ENCODE measurements at regions not wholly inside any gene's neighbourhood (a gene's known extent, or its start where the extent isn't known, plus 50 kb on each side); places are given as distances from the start of the nearest gene placed in this dataset.
"Not testable (repeated sequence)": the region's sequence is repeated elsewhere in the genome, so short reads cannot be mapped to it uniquely, and the experiment has no call there.

DNA sequence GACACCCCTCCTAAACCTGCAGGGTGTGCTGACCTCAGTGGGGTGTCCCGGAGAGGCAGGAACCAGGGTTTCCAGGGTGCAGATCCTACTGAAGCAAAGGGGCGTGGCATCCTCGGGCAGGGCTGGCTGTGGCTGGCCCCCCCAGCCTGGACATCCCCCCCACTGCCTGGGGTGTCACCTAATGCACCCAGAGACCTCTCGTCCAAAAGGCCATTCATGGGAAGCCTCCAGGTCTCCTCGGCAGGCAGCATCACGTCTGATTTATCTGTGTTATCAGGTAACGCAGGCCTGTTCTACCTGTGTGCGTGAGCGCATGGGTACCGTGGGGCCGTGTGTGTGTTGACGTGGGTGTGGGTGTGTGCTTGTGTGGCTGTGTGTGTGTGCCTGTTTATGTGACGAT, 210.0 kb downstream of the SHOX start:
- Histone ChIP-seq H4K20me1 (ENCODE audit: control insufficient read depth, insufficient read depth, low read length, poor library complexity, severe bottlenecking) (no peaks in the 10 kb centered on the region), H3K4me3 (ENCODE audit: control extremely low read depth in 1 of 5, extremely low read depth in 1 of 5, insufficient read depth in 1 of 5, low read depth in 2 of 5, low read length in 4 of 5) (no peak overlapping the region), H3K4me1 (ENCODE audit: control insufficient read depth in 2 of 2, insufficient read depth in 2 of 2, low read length in 2 of 2) (no peaks in the 10 kb centered on the region), H3K9ac (ENCODE audit: low read length) (no peak overlapping the region), H3K9me3 (ENCODE audit: control extremely low read depth in 1 of 3, control insufficient read depth in 2 of 3, insufficient read depth in 1 of 3, low read length in 2 of 3) (peaks cover 0 to 16% (median 13%) of the 10 kb centered on the region in 3 donors), H3K27me3 (replicated peaks in 1 of 4; ENCODE audit: control extremely low read depth in 1 of 4, control insufficient read depth in 3 of 4, insufficient read depth in 4 of 4, low read length in 3 of 4) (no peaks in the 10 kb centered on the region), H3K4me2 (replicated peaks; ENCODE audit: low read depth, low read length, poor library complexity, severe bottlenecking) (no peak overlapping the region), H3K79me2 (ENCODE audit: control insufficient read depth, insufficient read depth, low read length) (no peaks in the 10 kb centered on the region), H2AFZ (ENCODE audit: insufficient read depth, low read depth, low read length, poor library complexity, severe bottlenecking) (no peak overlapping the region), H3K27ac (ENCODE audit: low read length in 2 of 2) (no peak overlapping the region), H3K36me3 (replicated peaks in 1 of 2; ENCODE audit: control extremely low read depth in 1 of 2, control insufficient read depth in 1 of 2, extremely low read depth in 1 of 2, insufficient read depth in 2 of 2, low read length in 1 of 2) (no peaks in the 10 kb centered on the region)
- no peak for TF ChIP-seq EZH2 (IDR thresholded peaks at IDR 0.05; ENCODE audit: borderline replicate concordance, insufficient read depth, low read depth, low read length, poor library complexity, severe bottlenecking)
- TF ChIP-seq, protein P1, sequence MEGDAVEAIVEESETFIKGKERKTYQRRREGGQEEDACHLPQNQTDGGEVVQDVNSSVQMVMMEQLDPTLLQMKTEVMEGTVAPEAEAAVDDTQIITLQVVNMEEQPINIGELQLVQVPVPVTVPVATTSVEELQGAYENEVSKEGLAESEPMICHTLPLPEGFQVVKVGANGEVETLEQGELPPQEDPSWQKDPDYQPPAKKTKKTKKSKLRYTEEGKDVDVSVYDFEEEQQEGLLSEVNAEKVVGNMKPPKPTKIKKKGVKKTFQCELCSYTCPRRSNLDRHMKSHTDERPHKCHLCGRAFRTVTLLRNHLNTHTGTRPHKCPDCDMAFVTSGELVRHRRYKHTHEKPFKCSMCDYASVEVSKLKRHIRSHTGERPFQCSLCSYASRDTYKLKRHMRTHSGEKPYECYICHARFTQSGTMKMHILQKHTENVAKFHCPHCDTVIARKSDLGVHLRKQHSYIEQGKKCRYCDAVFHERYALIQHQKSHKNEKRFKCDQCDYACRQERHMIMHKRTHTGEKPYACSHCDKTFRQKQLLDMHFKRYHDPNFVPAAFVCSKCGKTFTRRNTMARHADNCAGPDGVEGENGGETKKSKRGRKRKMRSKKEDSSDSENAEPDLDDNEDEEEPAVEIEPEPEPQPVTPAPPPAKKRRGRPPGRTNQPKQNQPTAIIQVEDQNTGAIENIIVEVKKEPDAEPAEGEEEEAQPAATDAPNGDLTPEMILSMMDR (IDR thresholded peaks at IDR 0.05): no peak
- intact Hi-C loops (cut with micrococcal nuclease): no loop called here
- Mint-ChIP-seq H3K4me1 (no peaks in the 10 kb centered on the region), H3K4me3 (no peak overlapping the region), H3K27ac (no peak overlapping the region), H3K9me3 (ENCODE audit: insufficient read depth) (peaks cover 4% of the 10 kb centered on the region), H3K27me3 (no peaks in the 10 kb centered on the region)
- CTCF ChIA-PET: no interaction called here
- POLR2A ChIA-PET: no interaction called here
- ATAC-seq (ENCODE audit: low read depth) (no peak), DNase-seq (no peak)
- WGBS (ENCODE audit: insufficient coverage): 81% methylated on average over 13 of the region's 13 CpGs

DNA sequence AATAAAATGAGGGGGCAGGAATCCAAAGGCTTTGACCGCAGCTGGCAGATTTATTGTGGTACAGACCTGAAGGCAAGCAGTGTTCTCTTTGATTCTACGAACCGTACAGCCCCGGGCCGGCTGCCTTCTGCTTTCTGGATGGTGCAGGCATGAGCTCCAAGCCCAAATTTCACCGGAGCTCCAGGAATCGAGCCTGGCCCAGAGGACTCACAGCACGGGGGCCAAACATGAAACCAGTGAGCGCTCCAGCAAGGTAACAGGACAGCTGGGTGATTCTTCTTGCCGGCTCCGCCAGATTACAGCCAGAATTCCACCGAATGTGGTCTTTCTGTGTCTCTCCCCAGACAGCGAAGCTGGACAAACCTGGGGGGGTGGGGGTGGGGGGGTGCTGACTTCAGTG, 208.1 kb downstream of the SHOX start:
- H3K27ac Mint-ChIP-seq; H2AFZ ChIP-seq (ENCODE audit: insufficient read depth, low read depth, low read length, poor library complexity, severe bottlenecking); H3K36me3 ChIP-seq (replicated peaks in 1 of 2; ENCODE audit: control extremely low read depth in 1 of 2, control insufficient read depth in 1 of 2, extremely low read depth in 1 of 2, insufficient read depth in 2 of 2, low read length in 1 of 2); POLR2A ChIA-PET; H3K27me3 Mint-ChIP-seq; H3K79me2 ChIP-seq (ENCODE audit: control insufficient read depth, insufficient read depth, low read length); H3K4me1 Mint-ChIP-seq; CTCF ChIA-PET; H3K27ac ChIP-seq (ENCODE audit: low read length in 2 of 2); DNase-seq; H3K9ac ChIP-seq (ENCODE audit: low read length); ATAC-seq (ENCODE audit: low read depth); H3K4me3 Mint-ChIP-seq; intact Hi-C loops (cut with micrococcal nuclease); H3K27me3 ChIP-seq (replicated peaks in 1 of 4; ENCODE audit: control extremely low read depth in 1 of 4, control insufficient read depth in 3 of 4, insufficient read depth in 4 of 4, low read length in 3 of 4); H3K4me2 ChIP-seq (replicated peaks; ENCODE audit: low read depth, low read length, poor library complexity, severe bottlenecking); H3K4me1 ChIP-seq (ENCODE audit: control insufficient read depth in 2 of 2, insufficient read depth in 2 of 2, low read length in 2 of 2); H3K9me3 Mint-ChIP-seq (ENCODE audit: insufficient read depth); H4K20me1 ChIP-seq (ENCODE audit: control insufficient read depth, insufficient read depth, low read length, poor library complexity, severe bottlenecking); H3K4me3 ChIP-seq (ENCODE audit: control extremely low read depth in 1 of 5, extremely low read depth in 1 of 5, insufficient read depth in 1 of 5, low read depth in 2 of 5, low read length in 4 of 5): not testable (repeated sequence)
- H3K9me3 ChIP-seq (ENCODE audit: control extremely low read depth in 1 of 3, control insufficient read depth in 2 of 3, insufficient read depth in 1 of 3, low read length in 2 of 3): peaks cover 0 to 16% (median 16%) of the 10 kb centered on the region in 3 donors
- WGBS (ENCODE audit: insufficient coverage): 69% methylated on average over 13 of the region's 13 CpGs

DNA sequence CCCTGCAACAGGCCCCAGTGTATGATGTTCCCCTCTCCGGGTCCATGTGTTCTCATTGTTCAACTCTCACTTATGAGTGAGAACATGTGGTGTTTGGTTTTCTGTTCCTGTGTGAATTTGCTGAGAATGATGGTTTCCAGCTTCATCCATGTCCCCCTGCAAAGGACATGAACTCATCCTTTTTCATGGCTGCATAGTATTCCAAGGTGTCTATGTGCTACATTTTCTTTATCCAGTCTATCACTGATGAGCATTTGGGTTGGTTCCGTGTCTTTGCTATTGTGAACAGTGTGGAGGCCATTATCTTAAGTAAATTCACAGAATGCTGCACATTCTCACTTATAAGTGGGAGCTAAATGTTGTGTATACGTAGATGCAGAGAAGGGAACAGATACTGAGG, 205.3 kb downstream of the SHOX start:
- WGBS (ENCODE audit: insufficient coverage): no CpG with 5 or more reads among the region's 3 CpGs

More for the DNA sequence above, 205.3 kb downstream of the SHOX start:
- H3K36me3 ChIP-seq (replicated peaks in 1 of 2; ENCODE audit: control extremely low read depth in 1 of 2, control insufficient read depth in 1 of 2, extremely low read depth in 1 of 2, insufficient read depth in 2 of 2, low read length in 1 of 2); H3K4me1 Mint-ChIP-seq; H3K27ac Mint-ChIP-seq; H3K4me2 ChIP-seq (replicated peaks; ENCODE audit: low read depth, low read length, poor library complexity, severe bottlenecking); H3K79me2 ChIP-seq (ENCODE audit: control insufficient read depth, insufficient read depth, low read length); H3K9me3 Mint-ChIP-seq (ENCODE audit: insufficient read depth); H3K4me3 Mint-ChIP-seq; DNase-seq; ATAC-seq (ENCODE audit: low read depth); H3K27me3 Mint-ChIP-seq; CTCF ChIA-PET; H3K9ac ChIP-seq (ENCODE audit: low read length); H3K4me1 ChIP-seq (ENCODE audit: control insufficient read depth in 2 of 2, insufficient read depth in 2 of 2, low read length in 2 of 2); H4K20me1 ChIP-seq (ENCODE audit: control insufficient read depth, insufficient read depth, low read length, poor library complexity, severe bottlenecking); H2AFZ ChIP-seq (ENCODE audit: insufficient read depth, low read depth, low read length, poor library complexity, severe bottlenecking); POLR2A ChIA-PET; intact Hi-C loops (cut with micrococcal nuclease); H3K27ac ChIP-seq (ENCODE audit: low read length in 2 of 2); H3K4me3 ChIP-seq (ENCODE audit: control extremely low read depth in 1 of 5, extremely low read depth in 1 of 5, insufficient read depth in 1 of 5, low read depth in 2 of 5, low read length in 4 of 5); H3K27me3 ChIP-seq (replicated peaks in 1 of 4; ENCODE audit: control extremely low read depth in 1 of 4, control insufficient read depth in 3 of 4, insufficient read depth in 4 of 4, low read length in 3 of 4): not testable (repeated sequence)
- peaks cover 0 to 27% (median 16%) of the 10 kb centered on the region in 3 donors for H3K9me3 ChIP-seq (ENCODE audit: control extremely low read depth in 1 of 3, control insufficient read depth in 2 of 3, insufficient read depth in 1 of 3, low read length in 2 of 3)
